H1 (cell line): ENCODE measurements at regions not wholly inside any gene's neighbourhood (a gene's known extent, or its start where the extent isn't known, plus 50 kb on each side); places are given as distances from the start of the nearest gene placed in this dataset.

Source experiments
- CTCF ChIA-PET: fragments of 300-600 bp; sonication (Branson Sonifier 250); formaldehyde crosslinking; loops from one replicate; lab custom pipeline; 2021; ENCODE audit not compliant: partially characterized antibody; lab: Charles Lee
- POLR2A ChIA-PET: fragments of 300-600 bp; sonication (Branson Sonifier 250); formaldehyde crosslinking; loops from one replicate; lab custom pipeline; 2021; ENCODE audit warnings: inconsistent platforms; ENCODE audit not compliant: partially characterized antibody; lab: Charles Lee
- DNase-seq, 2 experiments: peaks; one replicate each; pipeline versions ENCODE4 v3.0.0 to v3.0.0-alpha.2; 2010 to 2022; ENCODE audit warnings: low spot score in 2 of 2, low read depth in 1 of 2, mixed read lengths in 1 of 2
- FAIRE-seq: peaks from 2 replicates; lab custom pipeline; 2011; peaks lifted over from hg19 to GRCh38; lab: Jason Lieb, UNC
- H2AFZ ChIP-seq: 2 replicates; pipeline ENCODE4 v1.8.1; 2012; ENCODE audit warnings: low read length, inconsistent platforms
- H2AK5ac ChIP-seq: 2 replicates; pipeline ENCODE4 v1.6.1; 2013; ENCODE audit warnings: low read depth, low read length
- H2BK120ac ChIP-seq: replicated peaks from 2 replicates; pipeline ENCODE3; 2013; ENCODE audit warnings: low read depth, low read length, inconsistent platforms
- H2BK12ac ChIP-seq: 2 replicates; pipeline ENCODE4 v1.6.1; 2013; ENCODE audit warnings: low read depth, low read length
- H2BK15ac ChIP-seq: 2 replicates; pipeline ENCODE4 v1.6.1; 2013; ENCODE audit warnings: low read length
- H2BK20ac ChIP-seq: 2 replicates; pipeline ENCODE4 v1.6.1; 2013; ENCODE audit warnings: low read length
- H2BK5ac ChIP-seq: 2 replicates; pipeline ENCODE4 v1.6.1; 2013; ENCODE audit warnings: low read depth, low read length
- H3K14ac ChIP-seq: 2 replicates; pipeline ENCODE4 v1.6.1; 2013; ENCODE audit warnings: inconsistent platforms; ENCODE audit not compliant: insufficient read length
- H3K18ac ChIP-seq: 2 replicates; pipeline ENCODE4 v1.6.1; 2013; ENCODE audit warnings: low read length; ENCODE audit errors: extremely low read depth
- H3K23ac ChIP-seq: 2 replicates; pipeline ENCODE4 v1.6.1; 2013; ENCODE audit warnings: inconsistent platforms; ENCODE audit not compliant: insufficient read length
- H3K23me2 ChIP-seq: 2 replicates; pipeline ENCODE4 v1.6.1; 2013; ENCODE audit warnings: low read depth, low read length
- H3K27ac ChIP-seq: 2 replicates; pipeline ENCODE4 v1.6.1; 2011; ENCODE audit warnings: low read depth, low read length, inconsistent platforms
- H3K27me3 ChIP-seq, 4 experiments: replicated peaks in 1 of 4; 1 replicate in 1 of 4; 2 replicates in 3 of 4; pipeline versions ENCODE4 v1.6.1 to v1.8.1; 2011 to 2013; ENCODE audit warnings: low read length in 3 of 4, mild to moderate bottlenecking in 3 of 4, inconsistent platforms in 2 of 4, mixed read lengths in 2 of 4, moderate library complexity in 1 of 4; ENCODE audit not compliant: control insufficient read depth in 3 of 4, insufficient read depth in 3 of 4; ENCODE audit errors: extremely low read depth in 1 of 4
- H3K36me3 ChIP-seq, 4 experiments: 2 replicates each; pipeline versions ENCODE4 v1.6.1 to v1.8.1; 2011 to 2013; ENCODE audit warnings: mild to moderate bottlenecking in 4 of 4, low read length in 3 of 4, moderate library complexity in 2 of 4, control low read depth in 1 of 4, inconsistent platforms in 1 of 4; ENCODE audit not compliant: insufficient read depth in 4 of 4, control insufficient read depth in 2 of 4
- H3K4ac ChIP-seq: replicated peaks from 2 replicates; pipeline ENCODE3; 2013; ENCODE audit warnings: low read length, low read depth, mixed read lengths, inconsistent platforms; ENCODE audit not compliant: insufficient read length
- H3K4me1 ChIP-seq, 4 experiments: replicated peaks in 1 of 4; 1 replicate in 1 of 4; 2 replicates in 3 of 4; pipeline versions ENCODE4 v1.6.1 to v1.8.1; 2011 to 2013; ENCODE audit warnings: low read length in 3 of 4, inconsistent platforms in 2 of 4, mixed read lengths in 1 of 4; ENCODE audit not compliant: insufficient read depth in 4 of 4, control insufficient read depth in 3 of 4
- H3K4me2 ChIP-seq, 2 experiments: 2 replicates each; pipeline versions ENCODE4 v1.6.1 to v1.8.1; 2011 to 2013; ENCODE audit warnings: low read depth in 2 of 2, low read length in 2 of 2, control low read depth in 1 of 2, inconsistent platforms in 1 of 2, mild to moderate bottlenecking in 1 of 2; ENCODE audit not compliant: insufficient read depth in 1 of 2
- H3K4me3 ChIP-seq, 4 experiments: fragments of 200-600, 300-600 bp in 1 of 4; sonication (generic), shearing (Covaris generic), sonication (Bioruptor Twin) in 1 of 4; 2 replicates each; pipeline versions ENCODE4 v1.5.1 to v1.8.1; 2011 to 2016; ENCODE audit warnings: low read length in 4 of 4, low read depth in 3 of 4, control low read depth in 2 of 4, inconsistent platforms in 2 of 4, mild to moderate bottlenecking in 2 of 4, mixed read lengths in 1 of 4, moderate library complexity in 1 of 4; ENCODE audit not compliant: insufficient read depth in 2 of 4; ENCODE audit errors: extremely low read depth in 1 of 4
- H3K56ac ChIP-seq: replicated peaks from 2 replicates; pipeline ENCODE3; 2013; ENCODE audit warnings: low read depth, mild to moderate bottlenecking, mixed read lengths, low read length, inconsistent platforms; ENCODE audit not compliant: insufficient read length
- H3K79me1 ChIP-seq: 2 replicates; pipeline ENCODE4 v1.6.1; 2013; ENCODE audit warnings: low read depth, low read length, control low read depth
- H3K79me2 ChIP-seq, 2 experiments: 2 replicates each; pipeline versions ENCODE4 v1.6.1 to v1.8.1; 2012 to 2013; ENCODE audit warnings: low read length in 2 of 2, mild to moderate bottlenecking in 2 of 2, inconsistent platforms in 1 of 2; ENCODE audit not compliant: insufficient read depth in 2 of 2, control insufficient read depth in 1 of 2
- H3K9ac ChIP-seq, 4 experiments: replicated peaks in 1 of 4; 1 replicate in 1 of 4; 2 replicates in 3 of 4; pipeline versions ENCODE4 v1.6.1 to v1.8.1; 2011 to 2013; ENCODE audit warnings: low read depth in 3 of 4, low read length in 3 of 4, control low read depth in 2 of 4, mild to moderate bottlenecking in 2 of 4, moderate library complexity in 2 of 4, inconsistent platforms in 1 of 4; ENCODE audit errors: extremely low read depth in 1 of 4
- H3K9me3 ChIP-seq, 2 experiments: 2 replicates each; pipeline versions ENCODE4 v1.6.1 to v1.8.1; 2012 to 2013; ENCODE audit warnings: mild to moderate bottlenecking in 2 of 2, moderate library complexity in 2 of 2, control low read depth in 1 of 2, inconsistent platforms in 1 of 2, low read depth in 1 of 2, low read length in 1 of 2, mixed read lengths in 1 of 2; ENCODE audit not compliant: insufficient read depth in 2 of 2
- H4K20me1 ChIP-seq, 2 experiments: replicated peaks in 1 of 2; 2 replicates each; pipeline versions ENCODE3 to v1.8.1; 2011 to 2013; ENCODE audit warnings: inconsistent platforms in 2 of 2, low read length in 2 of 2, mild to moderate bottlenecking in 1 of 2; ENCODE audit not compliant: insufficient read depth in 2 of 2, control insufficient read depth in 1 of 2
- H4K5ac ChIP-seq: 2 replicates; pipeline ENCODE4 v1.6.1; 2013; ENCODE audit warnings: low read length, low read depth, mixed read lengths, inconsistent platforms; ENCODE audit not compliant: insufficient read length
- H4K8ac ChIP-seq: 2 replicates; pipeline ENCODE4 v1.8.0; 2013; ENCODE audit warnings: mild to moderate bottlenecking, moderate library complexity, low read length, inconsistent platforms; ENCODE audit not compliant: insufficient read depth; ENCODE audit errors: extremely low read depth
- H4K91ac ChIP-seq: replicated peaks from 2 replicates; pipeline ENCODE3; 2013; ENCODE audit warnings: low read length, mixed read lengths, inconsistent platforms; ENCODE audit not compliant: insufficient read length
- BCL11A ChIP-seq, 2 experiments: IDR thresholded peaks; one replicate each; pipeline ENCODE4 v1.6.1; 2011; ENCODE audit warnings: low read depth in 2 of 2, low read length in 2 of 2, mild to moderate bottlenecking in 2 of 2
- CBX8 ChIP-seq: fragments of 300-800, 300-1000 bp; sonication (generic); IDR thresholded peaks from 2 replicates; pipeline ENCODE4 v1.7.1; 2016; ENCODE audit warnings: low read depth, low read length, borderline replicate concordance
- E2F6 ChIP-seq: IDR thresholded peaks from 2 replicates; pipeline ENCODE4 v1.6.1; 2012; ENCODE audit warnings: inconsistent platforms
- EP300 ChIP-seq, 2 experiments: IDR thresholded peaks; 1 replicate in 1 of 2; 2 replicates in 1 of 2; pipeline ENCODE4 v1.6.1; 2011 to 2012; ENCODE audit warnings: low read depth in 2 of 2, low read length in 2 of 2, mild to moderate bottlenecking in 2 of 2, borderline replicate concordance in 1 of 2, inconsistent platforms in 1 of 2, moderate library complexity in 1 of 2
- JUND ChIP-seq: IDR thresholded peaks from 2 replicates; pipeline ENCODE4 v1.6.1; 2011; ENCODE audit warnings: mild to moderate bottlenecking, improper control_type of control experiment, low read length
- KDM1A ChIP-seq: fragments of 200-600, 300-600 bp; sonication (generic); IDR thresholded peaks from 2 replicates; pipeline ENCODE4 v1.7.1; 2016; ENCODE audit warnings: mild to moderate bottlenecking, low read length, borderline replicate concordance
- KDM4A ChIP-seq: IDR thresholded peaks from one replicate; pipeline ENCODE4 v1.7.1; 2012; ENCODE audit warnings: low read depth, mild to moderate bottlenecking, moderate library complexity, low read length, inconsistent platforms; ENCODE audit not compliant: severe bottlenecking
- RAD21 ChIP-seq, 2 experiments: IDR thresholded peaks in 1 of 2; conservative IDR thresholded peaks in 1 of 2; 2 replicates each; pipeline ENCODE4 v1.6.1; 2011; ENCODE audit warnings: low read depth in 2 of 2, low read length in 2 of 2, improper control_type of control experiment in 1 of 2, inconsistent platforms in 1 of 2, mild to moderate bottlenecking in 1 of 2, moderate library complexity in 1 of 2
- RXRA ChIP-seq: IDR thresholded peaks from 2 replicates; pipeline ENCODE4 v1.6.1; 2011; ENCODE audit warnings: low read depth, mild to moderate bottlenecking, low read length, moderate library complexity; ENCODE audit not compliant: insufficient read depth
- TCF12 ChIP-seq: IDR thresholded peaks from 2 replicates; pipeline ENCODE4 v1.6.1; 2011; ENCODE audit warnings: low read depth, mild to moderate bottlenecking, low read length
- TF ChIP-seq, protein P1 (sequence below): IDR thresholded peaks from 2 replicates; pipeline ENCODE4 v1.6.1; 2011; ENCODE audit warnings: low read length, improper control_type of control experiment

- no peaks in the 10 kb centered on the region for H3K23me2 ChIP-seq
- H3K18ac ChIP-seq = no peak overlapping the region
- no peak overlapping the region for H2BK15ac ChIP-seq
- POLR2A ChIA-PET = no interaction called here
- no peaks in the 10 kb centered on the region for H3K79me2 ChIP-seq
- no peaks in the 10 kb centered on the region for H3K9me3 ChIP-seq
- no peaks in the 10 kb centered on the region for H3K79me1 ChIP-seq
- H4K8ac ChIP-seq = no peak overlapping the region
- H2BK120ac ChIP-seq = no peak overlapping the region
- H3K14ac ChIP-seq = no peak overlapping the region
- TF ChIP-seq RXRA (no peak), KDM1A (no peak), CBX8 (no peak), TCF12 (no peak), RAD21 (IDR thresholded peaks at IDR 0.05 in 1 of 2, conservative IDR thresholded peaks at IDR 0.05 in 1 of 2; ENCODE audit: low read depth in 2 of 2, low read length in 2 of 2) (no peak), JUND (no peak), EP300 (IDR thresholded peaks at IDR 0.05; ENCODE audit: borderline replicate concordance in 1 of 2, low read depth in 2 of 2, low read length in 2 of 2) (no peak), KDM4A (no peak), E2F6 (no peak), BCL11A (IDR thresholded peaks at IDR 0.05; ENCODE audit: low read depth in 2 of 2, low read length in 2 of 2) (no peak)
- TF ChIP-seq, protein P1, sequence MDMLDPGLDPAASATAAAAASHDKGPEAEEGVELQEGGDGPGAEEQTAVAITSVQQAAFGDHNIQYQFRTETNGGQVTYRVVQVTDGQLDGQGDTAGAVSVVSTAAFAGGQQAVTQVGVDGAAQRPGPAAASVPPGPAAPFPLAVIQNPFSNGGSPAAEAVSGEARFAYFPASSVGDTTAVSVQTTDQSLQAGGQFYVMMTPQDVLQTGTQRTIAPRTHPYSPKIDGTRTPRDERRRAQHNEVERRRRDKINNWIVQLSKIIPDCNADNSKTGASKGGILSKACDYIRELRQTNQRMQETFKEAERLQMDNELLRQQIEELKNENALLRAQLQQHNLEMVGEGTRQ = no peak
- no peak overlapping the region for H3K9ac ChIP-seq
- H4K91ac ChIP-seq = no peak overlapping the region
- no peak overlapping the region for H3K4me3 ChIP-seq
- no peak overlapping the region for H4K5ac ChIP-seq
- no peak overlapping the region for H2BK5ac ChIP-seq
- no peak overlapping the region for H2BK12ac ChIP-seq
- H4K20me1 ChIP-seq = no peaks in the 10 kb centered on the region
- H2AK5ac ChIP-seq = no peak overlapping the region
- no peak for DNase-seq
- no peak overlapping the region for H2AFZ ChIP-seq
- no peaks in the 10 kb centered on the region for H3K4me1 ChIP-seq
- no peak overlapping the region for H3K4me2 ChIP-seq
- H3K36me3 ChIP-seq = no peaks in the 10 kb centered on the region
- H2BK20ac ChIP-seq = no peak overlapping the region
- no peaks in the 10 kb centered on the region for H3K27me3 ChIP-seq
- H3K4ac ChIP-seq = no peak overlapping the region
- H3K27ac ChIP-seq = no peak overlapping the region
- FAIRE-seq = no peak
- CTCF ChIA-PET = interaction anchor here (1.0 to 1.4 kb wide), 2 partner anchors 9 to 554 kb away, joined by 3 to 4 read pairs; no protein-coding TSS in a partner anchor
- no peak overlapping the region for H3K56ac ChIP-seq
- H3K23ac ChIP-seq = no peak overlapping the region
Observed at GRCh38 chr21:27639286-27639685, 672.4 kb upstream of the ADAMTS5 start.
